Ovary (tissue), 7 donors: ENCODE measurements at regions not wholly inside any gene's neighbourhood (a gene's known extent, or its start where the extent isn't known, plus 50 kb on each side); places are given as distances from the start of the nearest gene placed in this dataset.
"Not testable (repeated sequence)": the region's sequence is repeated elsewhere in the genome, so short reads cannot be mapped to it uniquely, and the experiment has no call there.

Experiments used
- DNase-seq, 5 donors: peaks; one replicate each; pipeline ENCODE4 v3.0.0-alpha.2; 2019 to 2020
- H3K27ac ChIP-seq, 2 donors: fragments of 200-600 bp; one replicate each; pipeline versions ENCODE4 v1.5.1 to v1.8.0; 2019 to 2022
- H3K27me3 ChIP-seq: fragments of 200-600 bp; one replicate; pipeline ENCODE4 v1.8.0; 2022
- H3K36me3 ChIP-seq: fragments of 200-600 bp; sonication (generic); one replicate; pipeline ENCODE4 v1.5.1; 2019
- H3K4me1 ChIP-seq: one replicate; pipeline ENCODE4 v1.8.1; 2013; ENCODE audit warnings: mild to moderate bottlenecking, moderate library complexity; ENCODE audit not compliant: insufficient read depth
- H3K4me3 ChIP-seq: fragments of 200-600 bp; sonication (generic); one replicate; pipeline ENCODE4 v1.5.1; 2017
- H3K9me3 ChIP-seq, 2 donors: fragments of 200-600 bp in 1 of 2; sonication (generic) in 1 of 2; one replicate each; pipeline versions ENCODE4 v1.5.1 to v1.8.1; 2013 to 2019; ENCODE audit warnings: mild to moderate bottlenecking in 1 of 2, moderate library complexity in 1 of 2
- EP300 ChIP-seq: sonication (generic); formaldehyde crosslinking; IDR thresholded peaks from one replicate; pipeline ENCODE4 v1.6.1; 2017; ENCODE audit warnings: antibody characterized with exemption
- POLR2A ChIP-seq: fragments of 450-650 bp; IDR thresholded peaks from one replicate; pipeline ENCODE4 v1.6.1; 2017; ENCODE audit warnings: antibody characterized with exemption, mild to moderate bottlenecking, moderate library complexity
- WGBS, 3 donors: extraction: QIAGEN DNeasy Blood & Tissue Kit in 1 of 3; methylation state at CpG; one replicate each; pipeline versions ENCODE4 v1.1.5 to v1.1.7; 2013 to 2017; 5-methylcytosine and 5-hydroxymethylcytosine counted together
- intact Hi-C, 4 donors: fragments of 100-400 bp; cut with DNase I; formaldehyde crosslinking; loops; one replicate each; pipeline versions ENCODE4 v1.11.0 to v1.15.1; 2022 to 2023
- TF ChIP-seq, protein P1 (sequence below), 3 donors: fragments of 450-650 bp in 2 of 3; fragments of 200-600 bp in 1 of 3; IDR thresholded peaks; one replicate each; pipeline versions ENCODE4 v1.5.1 to v1.8.0; 2016 to 2022; ENCODE audit warnings: antibody characterized with exemption in 3 of 3, mild to moderate bottlenecking in 1 of 3
- donor health status: DM: no; HTN: no; CAD: no; lungs with moderate emphysema.
- donor health status: DM: no; HTN: no; CAD: no.
- donor health status: Bipolar disorder and iron deficiency.
- donor health status: DM: no; HTN: no; CAD: no.
- donor health status: DM: yes; HTN: yes; CAD: no.

DNA sequence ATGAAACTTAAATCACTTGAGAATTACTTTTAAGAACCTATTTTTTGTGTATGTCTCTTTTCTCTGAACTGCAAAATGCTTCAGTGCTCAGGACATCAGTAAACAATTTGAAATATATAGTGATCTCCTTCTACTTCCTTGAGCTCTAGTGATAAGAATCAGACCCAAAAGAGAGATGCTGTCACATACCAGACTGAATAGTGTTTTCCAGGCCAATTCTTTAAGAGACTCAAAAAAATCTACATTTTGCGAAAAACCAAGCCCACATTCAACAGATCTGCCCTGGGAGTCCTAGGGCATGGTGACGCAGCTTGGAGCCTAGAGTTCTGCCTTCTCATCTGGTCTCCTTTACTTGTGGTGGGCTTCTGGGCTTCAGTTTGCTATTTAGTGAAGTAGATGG is 72.1 kb upstream of the SLC13A1 start:
- no peak overlapping the region for H3K4me3 ChIP-seq
- no peaks in the 10 kb centered on the region for H3K9me3 ChIP-seq
- intact Hi-C loops = no loop called here
- no peaks in the 10 kb centered on the region for H3K36me3 ChIP-seq
- no peak for DNase-seq
- no peaks in the 10 kb centered on the region for H3K27me3 ChIP-seq
- H3K27ac ChIP-seq = no peak overlapping the region
- no peaks in the 10 kb centered on the region for H3K4me1 ChIP-seq
- TF ChIP-seq POLR2A (no peak), EP300 (no peak)
- TF ChIP-seq, protein P1, sequence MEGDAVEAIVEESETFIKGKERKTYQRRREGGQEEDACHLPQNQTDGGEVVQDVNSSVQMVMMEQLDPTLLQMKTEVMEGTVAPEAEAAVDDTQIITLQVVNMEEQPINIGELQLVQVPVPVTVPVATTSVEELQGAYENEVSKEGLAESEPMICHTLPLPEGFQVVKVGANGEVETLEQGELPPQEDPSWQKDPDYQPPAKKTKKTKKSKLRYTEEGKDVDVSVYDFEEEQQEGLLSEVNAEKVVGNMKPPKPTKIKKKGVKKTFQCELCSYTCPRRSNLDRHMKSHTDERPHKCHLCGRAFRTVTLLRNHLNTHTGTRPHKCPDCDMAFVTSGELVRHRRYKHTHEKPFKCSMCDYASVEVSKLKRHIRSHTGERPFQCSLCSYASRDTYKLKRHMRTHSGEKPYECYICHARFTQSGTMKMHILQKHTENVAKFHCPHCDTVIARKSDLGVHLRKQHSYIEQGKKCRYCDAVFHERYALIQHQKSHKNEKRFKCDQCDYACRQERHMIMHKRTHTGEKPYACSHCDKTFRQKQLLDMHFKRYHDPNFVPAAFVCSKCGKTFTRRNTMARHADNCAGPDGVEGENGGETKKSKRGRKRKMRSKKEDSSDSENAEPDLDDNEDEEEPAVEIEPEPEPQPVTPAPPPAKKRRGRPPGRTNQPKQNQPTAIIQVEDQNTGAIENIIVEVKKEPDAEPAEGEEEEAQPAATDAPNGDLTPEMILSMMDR (IDR thresholded peaks at IDR 0.05) = no peak
- 92 to 96% (median 94%) methylated on average over 2 of the region's 2 CpGs for WGBS, 3 donors

DNA sequence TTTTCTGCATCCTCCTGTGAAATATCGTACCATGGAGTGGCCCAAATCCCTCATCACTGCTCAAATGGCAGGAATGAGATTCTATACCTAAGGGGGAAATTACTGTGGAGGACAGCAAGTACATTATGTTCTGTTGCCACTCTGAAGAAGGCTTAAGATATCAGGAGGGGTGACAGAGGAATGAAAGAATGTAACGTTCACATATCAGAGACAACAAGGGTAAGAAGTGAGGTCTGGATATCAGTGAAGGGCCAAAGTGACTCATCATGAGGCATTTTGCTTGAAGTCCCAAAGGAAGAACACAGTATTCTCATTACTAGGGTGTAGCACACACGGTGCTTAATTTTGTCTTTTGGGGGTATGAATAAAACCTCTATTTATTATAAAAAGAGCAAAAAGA is 71.5 kb upstream of the SLC13A1 start:
- no peaks in the 10 kb centered on the region for H3K9me3 ChIP-seq
- intact Hi-C loops = no loop called here
- DNase-seq = no peak
- 53 to 68% (median 59%) methylated on average over 3 of the region's 3 CpGs for WGBS, 3 donors
- H3K4me1 ChIP-seq = no peaks in the 10 kb centered on the region
- no peaks in the 10 kb centered on the region for H3K36me3 ChIP-seq
- TF ChIP-seq, protein P1 (IDR thresholded peaks at IDR 0.05) = no peak
- TF ChIP-seq EP300 (no peak), POLR2A (no peak)
- no peak overlapping the region for H3K27ac ChIP-seq
- H3K4me3 ChIP-seq = no peak overlapping the region
- no peaks in the 10 kb centered on the region for H3K27me3 ChIP-seq

DNA sequence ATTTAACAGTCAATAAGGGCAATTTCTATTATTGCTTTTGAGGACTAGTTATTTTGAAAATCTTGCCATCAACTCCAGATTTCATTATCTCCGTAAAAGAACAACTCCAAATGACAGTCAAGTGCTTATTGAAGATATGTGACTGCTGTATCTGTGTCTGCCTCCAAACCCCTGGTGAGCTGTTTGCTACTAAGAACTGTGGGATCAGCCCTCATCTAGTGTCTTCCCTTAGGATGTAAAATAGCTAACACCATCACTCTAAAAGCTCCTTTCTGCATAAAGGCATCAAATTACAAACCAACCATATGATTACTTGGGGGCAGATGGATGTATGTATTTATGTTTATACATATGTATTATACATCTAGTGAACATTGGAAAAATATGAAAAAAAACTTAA is 70.8 kb upstream of the SLC13A1 start:
- WGBS, 3 donors = 71 to 87% (median 76%) methylated on average over 1 of the region's 1 CpG
- Histone ChIP-seq H3K9me3 (no peaks in the 10 kb centered on the region), H3K36me3 (no peaks in the 10 kb centered on the region), H3K27ac (no peak overlapping the region), H3K27me3 (no peaks in the 10 kb centered on the region), H3K4me3 (no peak overlapping the region), H3K4me1 (no peaks in the 10 kb centered on the region)
- no peak for DNase-seq
- intact Hi-C loops = no loop called here
- TF ChIP-seq POLR2A = no peak

DNA sequence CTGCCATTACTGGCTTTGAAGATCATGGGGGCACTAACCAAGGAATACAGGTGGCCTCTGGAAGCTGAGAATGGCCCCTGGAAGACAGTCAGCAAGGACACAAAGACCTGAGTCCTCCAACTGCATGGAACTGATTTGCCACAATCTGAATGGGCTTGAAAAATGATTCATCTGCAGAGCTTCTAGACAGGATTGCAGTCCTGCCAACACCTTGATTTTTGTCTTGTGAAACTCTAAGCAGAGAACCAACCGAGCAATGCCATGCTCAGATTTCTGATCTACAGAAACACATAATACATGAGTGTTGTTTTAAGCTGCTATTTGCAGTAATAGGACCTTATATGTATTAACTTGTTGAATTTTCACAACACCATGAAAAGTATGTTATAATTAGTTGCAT is 66.1 kb upstream of the SLC13A1 start:
- intact Hi-C loops = no loop called here
- H3K27ac ChIP-seq = no peak overlapping the region
- TF ChIP-seq, protein P1 (IDR thresholded peaks at IDR 0.05) = no peak
- no peak for TF ChIP-seq POLR2A
- no peak for TF ChIP-seq EP300

DNA sequence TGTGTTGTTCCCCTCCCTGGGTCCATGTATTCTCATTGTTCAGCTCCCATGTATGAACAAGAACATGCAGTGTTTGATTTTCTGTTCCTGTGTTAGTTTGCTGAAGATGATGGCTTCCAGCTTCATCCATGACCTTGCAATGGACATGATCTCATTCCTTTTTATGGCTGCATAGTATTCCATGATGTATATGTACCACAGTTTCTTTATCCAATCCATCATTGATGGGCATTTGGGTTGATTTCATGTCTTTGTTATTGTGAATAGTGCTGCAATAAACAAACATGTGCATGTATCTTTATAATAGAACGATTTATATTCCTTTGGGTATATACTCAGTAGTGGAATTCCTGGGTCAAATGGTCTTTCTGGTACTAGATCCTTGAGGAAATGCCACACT is 65.1 kb upstream of the SLC13A1 start:
- 84 to 91% (median 89%) methylated on average over 1 of the region's 1 CpG for WGBS, 3 donors
- H3K27ac ChIP-seq, DNase-seq, H3K4me3 ChIP-seq, H3K36me3 ChIP-seq, intact Hi-C loops, H3K27me3 ChIP-seq, H3K4me1 ChIP-seq, H3K9me3 ChIP-seq: not testable (repeated sequence)

More for the DNA sequence above, 66.1 kb upstream of the SLC13A1 start:
- Histone ChIP-seq H3K9me3 (no peaks in the 10 kb centered on the region), H3K27me3 (no peaks in the 10 kb centered on the region), H3K36me3 (no peaks in the 10 kb centered on the region), H3K4me1 (no peaks in the 10 kb centered on the region), H3K4me3 (no peak overlapping the region)
- no peak for DNase-seq
- 90 to 100% (median 97%) methylated on average over 1 of the region's 1 CpG for WGBS, 3 donors

DNA sequence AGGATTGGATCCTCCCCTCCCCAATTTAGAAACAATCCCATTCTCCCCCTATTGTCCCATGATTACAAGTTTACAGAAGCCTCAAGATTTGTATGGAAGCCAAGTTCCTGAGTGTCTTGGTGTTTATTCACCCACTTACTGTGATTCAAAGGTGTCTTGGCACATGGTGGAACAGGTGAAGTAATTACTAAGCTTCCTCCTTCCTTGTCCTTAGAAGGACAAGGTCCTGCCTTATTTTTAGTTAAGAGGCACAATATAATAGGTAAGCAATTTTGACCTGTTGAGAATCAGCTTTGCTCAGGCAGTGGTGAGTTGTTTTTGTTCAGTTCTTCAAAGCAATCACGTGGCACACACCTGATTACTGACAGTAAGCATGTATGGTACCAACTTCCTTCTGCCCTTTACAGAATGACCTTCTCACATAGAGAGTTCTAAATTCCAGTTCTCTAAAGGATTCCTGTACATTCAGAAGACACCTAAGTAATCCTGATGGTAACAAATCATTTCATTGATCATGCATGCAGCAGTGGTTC is 60.7 kb upstream of the SLC13A1 start:
- Histone ChIP-seq H3K27me3 (no peaks in the 10 kb centered on the region), H3K9me3 (no peaks in the 10 kb centered on the region), H3K27ac (no peak overlapping the region), H3K4me3 (no peak overlapping the region), H3K36me3 (no peaks in the 10 kb centered on the region), H3K4me1 (no peaks in the 10 kb centered on the region)
- no peak for DNase-seq
- no peak for TF ChIP-seq EP300
- TF ChIP-seq POLR2A = no peak
- TF ChIP-seq, protein P1 (IDR thresholded peaks at IDR 0.05) = no peak
- WGBS, 3 donors = 46 to 56% (median 54%) methylated on average over 1 of the region's 1 CpG
- intact Hi-C loops = no loop called here
